CD4-positive, alpha-beta T cell treated with Interleukin-6 at 100 ng/mL for 8 hours (primary cell): ENCODE measurements at regions not wholly inside any gene's neighbourhood (a gene's known extent, or its start where the extent isn't known, plus 50 kb on each side); places are given as distances from the start of the nearest gene placed in this dataset.
"Not testable (repeated sequence)": the region's sequence is repeated elsewhere in the genome, so short reads cannot be mapped to it uniquely, and the experiment has no call there.

Experiments used
- DNase-seq: peaks from one replicate; pipeline ENCODE4 v3.0.0-alpha.2; 2020; ENCODE audit warnings: mixed read lengths, low spot score

- DNase-seq, result not testable (repeated sequence)
These were observed 417.6 kb upstream of the RUNX1 start for GRCh38 chr21:35466681-35467080.

- no peak for DNase-seq
These were observed 416.6 kb upstream of the RUNX1 start for GRCh38 chr21:35465741-35466140.

- no peak for DNase-seq
These were observed 412.6 kb upstream of the RUNX1 start for GRCh38 chr21:35461700-35462099.

- DNase-seq, result no peak
These were observed 411.3 kb upstream of the RUNX1 start for GRCh38 chr21:35460441-35460840.

- DNase-seq, result no peak
These were observed 409.3 kb upstream of the RUNX1 start for GRCh38 chr21:35458405-35458804.

- no peak for DNase-seq
These were observed 408.1 kb upstream of the RUNX1 start for GRCh38 chr21:35457097-35457804.

- DNase-seq, result no peak
These were observed 402.2 kb upstream of the RUNX1 start for GRCh38 chr21:35451276-35451675.

- DNase-seq, result no peak
These were observed 401.7 kb upstream of the RUNX1 start for GRCh38 chr21:35450830-35451229.

- no peak for DNase-seq
These were observed 400.7 kb upstream of the RUNX1 start for GRCh38 chr21:35449846-35450245.

- DNase-seq, result no peak
These were observed 399.9 kb upstream of the RUNX1 start for GRCh38 chr21:35448876-35449599.

GRCh38 chr21:35444391-35444790, 395.3 kb upstream of the RUNX1 start:
- no peak for DNase-seq

- no peak for DNase-seq
These were observed 392.9 kb upstream of the RUNX1 start for GRCh38 chr21:35441868-35442582.

GRCh38 chr21:35438643-35439404, 389.7 kb upstream of the RUNX1 start:
- DNase-seq, result peak; percentile 12

GRCh38 chr21:35437941-35438340, 388.8 kb upstream of the RUNX1 start:
- DNase-seq, result no peak

GRCh38 chr21:35436899-35437298, 387.8 kb upstream of the RUNX1 start:
- no peak for DNase-seq

- not testable (repeated sequence) for DNase-seq
These were observed 383.5 kb upstream of the RUNX1 start for GRCh38 chr21:35432601-35433000.

GRCh38 chr21:35430260-35430659, 381.2 kb upstream of the RUNX1 start:
- no peak for DNase-seq

GRCh38 chr21:35428937-35429336, 379.8 kb upstream of the RUNX1 start:
- DNase-seq, result no peak

GRCh38 chr21:35428489-35428888, 379.4 kb upstream of the RUNX1 start:
- peak; percentile 56 for DNase-seq

- no peak for DNase-seq
These were observed 378.9 kb upstream of the RUNX1 start for GRCh38 chr21:35428001-35428320.

- no peak for DNase-seq
These were observed 378.4 kb upstream of the RUNX1 start for GRCh38 chr21:35427320-35428000.

GRCh38 chr21:35426897-35427296, 377.8 kb upstream of the RUNX1 start:
- no peak for DNase-seq
